Activated T-helper 1 cell treated with Interleukin-2 at 50 U/mL for 16 hours (primary cell): ENCODE measurements at regions not wholly inside any gene's neighbourhood (a gene's known extent, or its start where the extent isn't known, plus 50 kb on each side); places are given as distances from the start of the nearest gene placed in this dataset.

Experiments used
- DNase-seq: peaks from one replicate; pipeline ENCODE4 v3.0.0-alpha.2; 2020; ENCODE audit warnings: low read depth

DNA sequence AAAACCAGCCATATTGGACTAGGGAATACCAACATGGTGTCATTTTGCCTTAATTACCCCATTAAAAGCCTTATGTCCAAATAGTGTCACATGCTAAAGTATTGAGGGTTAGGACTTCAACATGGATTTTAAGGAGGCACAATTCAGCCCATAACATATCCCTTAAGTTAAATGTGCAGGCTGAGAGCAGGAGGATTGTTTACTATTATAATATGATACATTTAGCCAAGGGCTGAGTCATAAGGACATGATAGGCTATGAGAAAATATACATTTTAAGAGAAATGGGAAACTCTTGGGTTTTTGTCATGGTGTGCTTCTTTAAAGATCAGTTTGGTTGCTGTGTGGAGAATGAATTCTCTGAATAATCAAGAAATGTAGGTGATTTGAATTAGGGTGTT is 136.8 kb downstream of the RDH14 start:
- no peak for DNase-seq

DNA sequence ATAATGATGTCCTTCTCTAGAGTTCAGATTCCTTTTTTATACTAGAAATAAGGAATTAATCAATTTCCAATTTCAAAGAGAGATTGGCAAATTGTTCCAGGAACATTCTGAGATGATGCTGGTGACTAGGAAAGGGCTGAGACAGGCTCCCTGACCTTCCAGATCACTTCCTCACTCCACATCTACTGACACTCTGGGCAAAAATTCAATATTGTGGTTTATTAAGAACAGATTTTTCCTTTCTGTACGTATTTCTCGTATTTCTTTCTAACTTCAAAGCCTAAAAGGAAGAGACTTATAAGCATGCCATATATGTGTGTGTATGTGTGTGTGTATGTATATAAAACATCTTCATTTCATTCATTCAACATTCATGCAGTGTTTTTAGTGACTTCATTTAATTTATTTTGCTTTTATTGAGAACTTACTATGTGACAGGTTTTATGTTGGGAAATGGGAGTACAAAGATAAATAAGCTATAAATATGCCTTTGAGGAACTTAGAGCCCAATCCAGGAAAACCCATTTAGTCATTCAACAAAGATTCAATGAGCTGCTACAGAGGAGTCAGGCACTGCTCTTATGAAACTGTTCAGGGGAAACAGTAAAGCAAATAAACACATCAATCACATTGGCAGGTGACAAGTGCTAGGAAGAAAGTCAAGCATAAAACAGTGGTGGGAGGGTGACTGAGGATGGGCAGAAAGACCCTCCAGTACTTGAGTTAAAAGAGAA is 137.9 kb downstream of the RDH14 start:
- no peak for DNase-seq

DNA sequence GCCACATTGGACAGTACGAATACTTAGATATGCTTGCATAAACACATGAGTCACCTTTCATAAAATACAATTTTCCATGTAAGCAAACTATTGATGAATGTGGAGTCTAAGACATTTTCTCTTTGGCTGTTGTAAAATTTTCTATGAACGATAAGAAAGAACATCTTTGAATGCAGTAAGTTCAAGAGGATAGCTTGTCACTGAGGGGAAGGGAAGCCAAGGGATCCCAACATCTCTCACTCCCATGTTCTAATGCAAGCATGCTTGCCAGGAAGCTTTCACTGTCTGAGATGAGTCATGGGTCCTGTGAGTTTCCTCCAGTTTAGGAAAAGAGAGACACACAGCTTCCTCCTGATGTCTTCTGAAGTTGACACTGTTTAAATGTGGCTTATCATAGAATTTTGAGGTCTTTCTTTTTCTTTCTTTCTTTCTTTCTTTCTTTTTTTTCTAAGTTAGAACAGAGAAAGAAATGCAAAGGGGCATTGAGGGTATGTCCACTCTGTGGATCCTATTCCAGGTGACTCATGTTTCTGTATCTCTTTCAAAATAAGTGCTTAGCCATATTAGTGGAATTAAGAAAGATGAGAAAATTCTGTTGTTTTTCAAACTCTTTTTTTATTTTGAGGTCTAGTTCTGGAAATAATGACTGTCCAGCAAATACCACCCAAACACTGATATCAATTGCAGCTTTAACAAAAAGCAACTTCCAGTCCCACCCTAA is 146.6 kb downstream of the RDH14 start:
- no peak for DNase-seq

DNA sequence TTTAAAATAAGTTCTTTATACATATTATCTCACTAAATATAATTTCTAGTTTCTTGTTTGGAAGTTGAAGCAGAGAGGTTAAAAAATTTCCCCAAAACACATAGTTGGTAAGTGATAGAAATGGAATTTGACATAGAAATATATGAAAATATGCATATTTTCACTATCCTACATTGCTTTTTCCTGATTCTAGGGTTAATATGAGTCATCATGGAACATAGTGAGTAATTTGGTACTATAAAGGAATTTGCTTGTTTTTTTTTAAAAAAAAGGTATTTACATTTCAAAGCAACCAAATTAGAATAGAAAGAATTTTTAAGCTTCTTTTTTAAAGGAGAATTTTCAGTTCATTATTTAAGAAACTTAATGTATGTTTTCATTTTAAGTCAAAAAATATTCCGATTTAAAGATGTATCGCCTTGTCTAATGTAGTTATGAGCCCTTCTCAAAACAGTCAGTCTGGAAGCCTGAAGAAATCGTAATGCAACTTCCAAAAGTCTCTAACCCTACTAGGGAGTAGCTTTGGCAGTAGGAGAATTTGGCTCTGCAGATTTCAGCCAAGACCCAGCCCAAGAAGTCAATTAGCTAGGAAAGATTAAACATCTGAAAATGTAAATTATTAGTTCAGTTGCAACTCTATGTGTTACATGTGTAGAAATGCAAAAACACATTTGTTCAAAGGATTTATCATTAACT is 147.3 kb downstream of the RDH14 start:
- no peak for DNase-seq

DNA sequence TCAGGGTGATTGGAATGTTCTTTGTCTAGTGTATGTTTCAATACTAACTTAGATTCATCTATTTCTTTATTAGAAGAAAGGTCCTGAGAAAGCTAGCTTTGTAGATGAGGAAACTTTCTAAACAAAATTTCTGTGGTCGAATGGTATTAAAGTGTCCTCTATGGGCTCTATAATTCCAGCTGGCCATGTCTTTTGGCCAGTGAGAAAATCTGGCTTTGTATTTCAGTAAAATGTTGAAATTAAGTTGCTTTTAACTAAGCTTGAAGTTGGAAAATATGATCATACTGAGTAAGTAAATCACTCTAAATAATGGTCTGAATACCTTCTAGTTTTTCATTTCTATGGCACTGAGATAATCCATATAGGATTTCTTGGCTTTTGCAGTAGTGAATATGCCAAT is 148.8 kb downstream of the RDH14 start:
- no peak for DNase-seq

DNA sequence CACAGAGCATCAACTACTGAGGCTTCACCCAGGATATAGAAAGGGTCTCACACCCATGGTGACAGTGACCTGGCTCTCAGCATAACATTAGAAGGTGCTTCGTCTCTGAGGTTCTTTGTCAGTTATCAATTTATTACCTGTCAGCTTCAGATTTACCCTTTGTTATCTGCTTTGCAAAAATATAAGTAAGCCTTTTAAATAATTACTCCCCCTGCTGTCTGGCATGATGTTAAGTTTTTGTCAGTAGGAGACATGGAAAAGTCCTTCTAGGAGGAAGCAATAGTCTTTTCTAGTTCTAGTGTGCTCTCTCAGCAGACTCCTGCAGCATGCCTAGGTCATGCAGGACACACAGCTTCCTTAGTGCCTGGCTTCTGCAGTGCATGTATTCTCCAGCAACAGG is 149.9 kb downstream of the RDH14 start:
- DNase-seq = no peak

DNA sequence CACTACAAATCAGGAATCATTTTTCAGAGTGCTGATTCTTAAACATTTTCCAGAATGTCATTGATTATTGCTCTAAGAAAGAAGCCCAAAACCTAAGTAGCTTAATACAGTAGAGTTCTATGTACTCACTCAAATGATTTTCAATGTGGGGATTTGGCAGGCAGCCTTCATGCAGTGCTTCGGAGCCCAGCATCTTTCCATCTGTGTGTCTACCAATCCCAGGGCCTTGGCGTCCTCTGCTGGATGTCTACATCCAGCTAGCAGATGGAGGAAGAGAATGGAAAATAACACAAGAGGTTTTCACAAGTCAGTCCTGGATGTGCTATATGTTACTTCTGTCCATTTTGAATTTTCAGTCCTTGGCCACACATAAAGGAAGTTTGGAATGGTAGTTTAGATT is 151.8 kb downstream of the RDH14 start:
- no peak for DNase-seq

DNA sequence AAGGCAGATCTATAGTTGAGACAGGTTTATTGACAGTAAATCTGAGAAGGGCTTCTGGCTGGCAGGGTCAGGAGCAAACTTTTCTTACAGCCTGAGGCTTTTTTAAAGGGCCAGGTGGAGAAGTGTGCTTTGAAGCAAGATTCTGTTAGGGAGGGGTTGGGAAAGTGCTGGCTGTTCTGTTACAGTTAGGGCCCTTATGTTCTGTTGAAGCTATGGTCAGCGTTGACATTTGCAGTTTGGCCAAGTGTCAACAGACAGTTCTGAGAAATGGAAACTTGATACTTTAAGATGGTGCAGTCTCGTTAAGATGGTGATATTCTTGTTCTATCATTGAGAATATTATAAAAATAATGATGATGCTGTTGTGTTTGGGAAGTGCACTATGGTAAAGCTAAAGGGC is 154.2 kb downstream of the RDH14 start:
- DNase-seq = no peak

DNA sequence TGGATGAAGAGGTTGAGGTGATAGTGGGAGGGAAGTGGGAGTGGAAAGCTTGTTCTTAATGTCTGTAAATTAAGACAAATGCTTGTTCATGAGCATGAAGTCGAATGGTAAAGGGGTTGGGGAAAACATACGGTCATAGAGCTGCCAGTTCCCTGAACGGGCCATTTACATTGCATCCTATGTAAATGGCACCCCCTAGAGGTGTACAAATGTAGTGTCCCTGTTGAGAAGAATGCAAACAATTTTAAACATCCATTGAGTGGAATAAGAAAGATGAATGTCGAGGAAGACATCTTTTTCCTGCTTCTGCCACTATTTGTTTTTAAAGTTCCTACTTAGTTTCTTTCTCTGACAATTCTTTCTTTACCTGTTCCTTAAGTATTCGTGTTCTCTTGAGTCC is 155.7 kb downstream of the RDH14 start:
- DNase-seq = no peak

DNA sequence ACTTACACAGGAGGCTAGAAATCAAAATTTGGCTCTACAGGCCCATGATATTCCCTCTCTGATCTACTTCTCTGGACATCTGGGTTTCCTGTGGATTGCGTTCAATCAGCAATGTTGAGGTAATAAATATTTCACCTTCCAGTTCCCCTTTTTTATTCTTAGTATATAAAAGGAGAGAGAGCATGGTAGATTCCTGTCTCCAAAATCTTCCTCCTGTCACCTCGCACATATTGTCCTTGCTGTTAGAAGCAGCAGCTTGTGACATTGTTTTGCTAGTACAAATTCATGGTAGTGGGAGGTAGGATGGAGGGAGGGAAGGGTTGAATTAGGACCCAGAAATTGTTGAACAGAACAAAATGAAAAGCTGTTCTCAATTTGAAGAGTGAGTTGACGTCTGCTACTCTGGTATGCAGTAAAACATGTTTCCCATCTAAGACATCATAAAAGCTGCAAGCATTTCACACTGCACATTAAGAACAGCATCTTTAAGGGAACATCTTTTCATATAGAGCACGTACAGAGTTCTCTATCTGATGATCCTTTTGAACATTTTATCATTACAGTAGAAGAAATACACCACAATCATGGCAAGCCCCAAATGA is 156.4 kb downstream of the RDH14 start:
- no peak for DNase-seq

DNA sequence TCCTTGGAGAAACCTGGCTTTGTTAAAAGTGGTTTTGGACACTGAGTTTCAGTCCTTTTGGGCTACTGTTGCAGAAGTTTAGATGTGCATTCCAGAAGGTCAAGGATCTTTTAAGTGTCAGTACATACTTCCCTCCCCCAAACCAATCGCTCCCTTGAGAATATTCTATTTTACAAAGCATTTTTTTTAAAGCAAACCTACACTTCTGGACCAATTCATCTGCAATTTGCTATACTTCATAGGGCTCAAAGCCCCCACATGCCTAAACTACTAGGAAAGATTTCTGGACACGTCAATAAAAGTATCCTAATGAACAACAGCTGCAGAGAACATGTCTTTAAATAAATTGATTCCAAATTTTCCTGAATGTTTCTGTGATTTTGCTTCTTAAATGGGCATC is 157.6 kb downstream of the RDH14 start:
- DNase-seq = no peak

DNA sequence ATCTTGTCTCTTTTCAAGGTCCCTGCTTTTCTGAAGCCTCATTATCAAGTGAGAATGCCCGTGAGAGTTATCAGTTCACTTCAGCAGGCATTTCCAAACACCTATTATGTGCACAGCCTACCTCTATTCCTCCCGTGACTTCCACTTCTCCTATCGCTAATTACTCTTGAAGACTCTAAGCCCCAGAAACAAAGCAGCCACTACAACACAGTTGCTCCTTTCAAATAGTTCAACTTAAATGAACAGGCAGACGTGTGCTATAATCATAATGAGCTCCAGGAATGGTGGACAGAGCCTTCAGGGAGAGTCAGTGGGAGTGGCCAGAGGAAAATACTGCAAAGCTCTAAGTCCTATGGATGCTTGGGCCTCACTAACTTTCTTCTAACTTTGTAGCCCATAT is 159.0 kb downstream of the RDH14 start:
- no peak for DNase-seq

DNA sequence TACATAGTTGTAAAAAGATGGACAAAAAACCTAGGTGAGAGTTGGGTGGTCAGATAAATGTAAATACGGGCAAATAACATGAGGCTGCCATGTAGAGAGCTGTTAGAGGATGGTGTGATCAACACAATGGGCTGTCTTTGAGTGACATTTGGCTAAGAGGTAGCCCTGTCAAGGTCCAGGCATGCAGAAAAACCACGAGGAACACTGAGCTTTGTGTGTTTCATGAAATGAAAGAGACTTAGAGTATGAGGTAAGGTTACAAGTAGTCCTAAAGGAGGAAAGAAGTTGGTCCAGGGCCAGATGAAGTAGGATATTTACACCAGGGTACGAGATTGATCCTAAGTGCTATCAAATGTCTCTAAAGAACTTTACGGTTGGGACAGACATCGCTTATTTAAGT is 160.9 kb downstream of the RDH14 start:
- no peak for DNase-seq

DNA sequence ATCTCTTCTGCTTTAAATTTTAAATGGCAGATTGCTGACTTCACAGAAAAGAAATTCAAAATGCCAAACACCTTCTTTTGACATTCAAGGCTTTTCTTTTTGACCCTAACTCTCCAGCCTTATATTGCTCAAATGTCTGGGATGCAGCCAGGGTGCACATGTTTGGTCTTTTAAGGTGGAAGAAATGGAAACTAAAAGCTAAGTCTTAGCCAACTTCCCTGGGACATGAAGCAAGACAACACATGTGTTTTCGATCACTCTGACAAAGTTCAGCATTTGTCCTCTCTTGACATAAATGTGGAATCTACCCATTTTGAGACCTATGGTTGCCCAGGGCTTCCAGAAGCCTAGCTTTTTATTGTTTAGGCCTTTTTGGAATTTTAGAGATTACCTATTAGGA is 161.6 kb downstream of the RDH14 start:
- no peak for DNase-seq

DNA sequence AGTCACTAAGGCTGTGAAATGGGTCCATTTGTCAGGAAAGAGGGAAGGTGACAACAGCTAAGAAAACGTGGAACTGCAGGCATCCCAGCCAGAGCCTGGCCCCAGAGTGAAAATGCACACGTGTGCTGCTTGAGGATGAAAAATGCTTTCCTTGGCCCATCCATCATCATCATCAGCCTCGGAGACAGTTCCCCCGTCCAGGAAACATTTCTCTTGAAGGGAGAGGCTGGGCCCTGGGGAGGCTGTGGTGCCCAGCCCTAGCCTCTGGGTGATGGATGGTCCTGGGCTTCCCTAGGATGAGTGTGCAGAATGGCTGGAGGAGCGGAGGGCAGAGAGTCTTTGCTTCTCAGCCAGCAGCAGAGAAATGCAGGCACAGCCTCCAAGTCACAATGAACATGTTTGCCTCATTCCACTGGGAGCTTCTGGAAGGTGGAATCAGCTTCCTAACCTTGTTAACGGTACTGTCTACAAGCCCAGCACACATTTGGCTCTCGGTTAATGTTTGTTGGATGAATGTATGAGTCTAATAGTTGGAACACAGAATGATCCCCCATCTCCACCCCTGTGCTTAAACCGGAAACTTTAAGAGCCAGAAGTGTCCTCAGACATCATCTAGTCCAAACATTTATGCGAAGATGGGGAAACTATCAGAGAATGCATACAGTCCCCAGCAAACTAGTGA is 164.0 kb downstream of the RDH14 start:
- no peak for DNase-seq

DNA sequence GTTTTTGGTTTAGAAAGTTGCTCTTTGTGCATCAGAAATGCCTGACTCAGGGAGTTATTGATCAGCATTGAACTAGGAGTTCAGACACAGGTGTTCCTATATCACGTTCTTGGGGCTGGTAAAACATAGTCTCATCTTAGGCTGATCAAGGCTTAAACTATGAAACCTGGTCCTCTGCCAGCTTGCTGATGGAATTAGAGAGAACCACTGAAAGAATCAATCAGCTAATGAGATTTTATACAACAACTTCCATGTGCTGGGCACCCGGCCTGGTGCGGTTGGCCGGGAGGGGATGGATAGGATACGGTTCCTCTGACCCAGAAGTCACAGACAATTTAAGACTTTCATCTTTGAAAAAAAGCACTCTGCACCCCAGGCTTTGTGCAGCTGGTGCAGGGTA is 164.9 kb downstream of the RDH14 start:
- DNase-seq = no peak

DNA sequence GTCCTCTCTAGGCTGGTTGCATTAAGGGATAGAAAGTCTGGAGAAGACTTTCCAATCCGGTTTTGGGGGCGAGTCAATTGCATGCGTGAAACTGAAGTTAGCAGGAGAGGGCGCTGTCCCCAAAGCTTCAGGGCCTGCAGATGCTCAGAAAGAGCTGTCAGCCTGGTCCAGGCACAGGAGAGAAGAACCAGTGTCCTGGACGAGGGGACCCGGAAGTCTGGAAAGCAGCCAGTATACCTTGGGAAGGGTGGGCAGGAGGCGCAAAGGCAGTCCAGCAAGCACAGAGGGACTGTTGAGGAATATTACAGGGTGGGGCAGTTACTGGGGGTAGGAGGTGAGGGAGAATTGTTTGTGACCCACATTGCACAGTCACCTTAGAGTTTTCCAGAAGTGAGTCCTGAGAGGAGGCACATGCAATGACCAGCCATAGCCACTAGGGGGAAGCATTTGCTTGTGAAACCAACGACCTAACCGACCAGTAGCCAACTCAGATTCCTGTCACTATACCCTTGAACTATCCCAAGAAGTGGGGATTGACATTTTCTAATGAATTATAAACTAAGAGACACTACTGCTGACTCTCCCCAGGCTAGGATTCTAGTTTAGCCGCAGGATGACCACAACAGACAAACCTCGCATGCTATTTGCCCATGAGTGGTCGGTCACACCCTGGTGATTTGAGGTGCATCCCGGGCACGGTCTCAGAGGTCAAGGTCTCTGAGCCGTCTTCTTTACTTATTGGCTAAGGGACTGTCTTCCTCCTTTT is 172.8 kb downstream of the RDH14 start:
- peak; percentile 17 for DNase-seq

DNA sequence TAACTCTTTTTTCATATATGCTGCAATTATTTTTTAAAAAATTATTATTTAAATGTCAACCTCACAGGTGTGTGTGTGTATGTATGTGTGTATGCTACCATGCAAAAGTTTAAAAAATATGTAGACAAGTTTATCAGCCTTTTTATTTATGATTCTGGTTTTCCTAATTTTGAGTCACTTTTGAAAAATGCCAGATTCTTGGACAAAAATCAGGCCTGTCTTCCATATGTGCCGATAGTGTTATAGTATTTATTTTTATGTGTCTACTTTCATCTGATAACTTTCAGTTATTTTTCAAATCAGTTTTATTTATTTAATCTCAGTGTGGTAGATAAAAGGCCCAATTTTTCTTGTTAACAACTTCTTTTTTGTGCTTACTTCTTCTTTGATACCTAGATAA is 176.2 kb downstream of the RDH14 start:
- no peak for DNase-seq

DNA sequence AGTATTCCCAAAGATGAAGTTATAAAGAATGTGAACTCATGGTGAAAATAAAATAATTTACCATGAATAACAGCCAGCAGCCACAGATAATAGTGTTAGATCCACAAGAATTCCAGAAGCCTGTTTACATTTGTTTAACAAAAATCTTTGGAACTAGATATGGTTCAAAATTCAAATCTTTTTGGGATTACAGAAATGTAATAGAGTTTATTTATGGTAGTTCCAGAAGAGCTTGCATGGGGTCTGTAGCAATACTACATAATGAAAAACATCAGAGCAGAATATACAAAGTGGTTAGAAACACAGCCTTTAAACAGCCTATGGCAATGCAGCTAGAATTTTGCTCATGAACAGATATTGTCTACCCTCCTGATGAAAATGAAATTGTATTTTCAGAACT is 179.1 kb downstream of the RDH14 start:
- no peak for DNase-seq

DNA sequence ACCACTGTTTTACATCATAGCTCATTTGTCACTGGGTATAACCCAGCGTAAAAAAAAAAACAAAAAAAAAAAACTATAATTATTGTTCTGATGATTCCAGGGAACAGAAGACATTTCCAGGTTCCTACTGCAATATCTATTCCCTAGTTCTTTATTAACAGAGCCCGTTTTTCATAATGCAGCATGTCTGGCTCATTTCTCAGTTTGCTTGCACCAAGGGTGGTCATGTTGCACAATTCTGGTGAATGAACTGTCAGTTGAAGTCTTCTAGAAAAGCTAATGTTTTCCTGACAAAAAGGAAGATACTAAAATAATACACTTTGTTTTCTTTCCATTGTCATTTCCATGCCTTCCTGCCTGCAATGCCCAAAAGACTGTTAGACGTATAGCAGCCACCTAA is 180.1 kb downstream of the RDH14 start:
- no peak for DNase-seq

DNA sequence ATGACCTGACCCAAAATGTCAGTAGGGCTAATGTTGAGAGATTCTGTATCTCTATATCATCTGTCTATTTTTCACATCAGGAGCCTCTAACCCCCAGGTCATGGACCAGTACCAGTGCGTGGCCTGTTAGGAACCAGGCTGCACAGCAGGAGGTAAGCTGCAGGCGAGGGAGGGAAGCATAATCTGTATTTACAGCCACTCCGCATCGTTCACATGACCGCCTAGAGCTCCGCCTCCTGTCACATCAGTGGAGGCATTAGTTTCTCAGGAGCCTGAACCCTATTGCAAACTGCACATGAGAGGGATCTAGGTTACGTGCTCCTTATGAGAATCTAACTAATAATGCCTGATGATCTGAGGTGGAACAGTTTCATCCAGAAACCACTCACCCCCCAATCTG is 180.6 kb downstream of the RDH14 start:
- no peak for DNase-seq
